Pancreas (tissue), 10 donors: ENCODE measurements at regions not wholly inside any gene's neighbourhood (a gene's known extent, or its start where the extent isn't known, plus 50 kb on each side); places are given as distances from the start of the nearest gene placed in this dataset.
"Not testable (repeated sequence)": the region's sequence is repeated elsewhere in the genome, so short reads cannot be mapped to it uniquely, and the experiment has no call there.

Experiments
- ATAC-seq, 4 donors: fragments of 200-7000 bp; cut with Tn5 transposase; one replicate each; pipeline versions ENCODE4 v1.8.0 to v1.9.1; 2020; ENCODE audit warnings: mild to moderate bottlenecking in 4 of 4, moderate library complexity in 4 of 4
- DNase-seq, 6 donors: peaks; one replicate each; pipeline ENCODE4 v3.0.0-alpha.2; 2020
- FAIRE-seq: peaks from 2 replicates; lab custom pipeline; 2012; peaks lifted over from hg19 to GRCh38; lab: Jason Lieb, UNC
- H3K27ac ChIP-seq, 4 donors: fragments of 200-600 bp; sonication (generic); 1 replicate in 3 of 4; 2 replicates in 1 of 4; pipeline versions ENCODE4 v1.5.0 to v1.8.0; 2020
- H3K27me3 ChIP-seq, 4 donors: fragments of 200-600 bp; one replicate each; pipeline ENCODE4 v1.8.0; 2021
- H3K36me3 ChIP-seq, 3 donors: fragments of 200-600 bp; sonication (generic) in 1 of 3; one replicate each; pipeline versions ENCODE4 v1.5.0 to v1.8.0; 2020 to 2021
- H3K4me1 ChIP-seq, 3 donors: fragments of 200-600 bp; one replicate each; pipeline ENCODE4 v1.8.0; 2021
- H3K4me3 ChIP-seq, 4 donors: fragments of 200-600 bp; sonication (generic) in 2 of 4; one replicate each; pipeline versions ENCODE4 v1.5.0 to v1.8.0; 2020 to 2021
- H3K9me3 ChIP-seq, 4 donors: fragments of 200-600 bp; one replicate each; pipeline ENCODE4 v1.8.0; 2021
- WGBS, 2 donors: extraction: QIAGEN DNeasy Blood & Tissue Kit; methylation state at CpG; one replicate each; pipeline ENCODE4 v1.1.7; 2013; 5-methylcytosine and 5-hydroxymethylcytosine counted together
- intact Hi-C, 3 donors: fragments of 100-400 bp; cut with DNase I; formaldehyde crosslinking; loops; one replicate each; pipeline versions ENCODE4 v1.11.1 to v1.14.2; 2022
- TF ChIP-seq, protein P1 (sequence below), 4 donors: fragments of 200-600 bp; sonication (generic) in 3 of 4; IDR thresholded peaks; one replicate each; pipeline versions ENCODE4 v1.5.0 to v1.8.0; 2021; ENCODE audit warnings: antibody characterized with exemption in 4 of 4
- donor health status: healthy with polysubstance abuse.
- donor health status: DM: no; HTN: no; CAD: no; lungs with moderate emphysema.
- donor health status: DM: no; HTN: no; CAD: no.
- donor health status: control.
- donor health status: control.
- donor health status: Bipolar disorder and iron deficiency.
- donor health status: DM: yes; HTN: yes; CAD: no.
- donor health status: DM: no; HTN: no; CAD: no.
- donor health status: DM: no; HTN: no; CAD: no.
- donor health status: DM: yes; HTN: yes; CAD: no.

DNA sequence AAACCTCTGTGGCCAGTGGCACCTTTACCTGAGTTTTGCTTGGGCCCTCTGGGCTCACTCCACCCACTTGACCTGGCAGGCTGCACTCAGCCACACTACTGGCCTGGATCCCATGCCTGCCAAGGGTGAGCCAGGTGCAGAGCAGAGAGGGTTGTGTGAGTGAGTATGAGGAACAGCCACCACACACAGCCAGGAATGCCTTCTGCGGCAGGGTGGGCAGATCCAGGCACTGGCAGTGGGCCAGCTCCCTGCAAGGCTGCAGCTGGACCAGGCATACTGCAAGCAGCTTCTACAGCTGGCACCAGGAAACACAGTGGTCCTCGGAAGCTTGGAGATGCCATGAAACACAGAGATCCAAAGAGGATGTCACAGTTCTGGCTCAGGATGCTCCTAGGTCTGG is 570.1 kb upstream of the ACTRT1 start:
- intact Hi-C loops: no loop called here
- ATAC-seq: no peak
- Histone ChIP-seq H3K27ac (no peak overlapping the region), H3K9me3 (no peaks in the 10 kb centered on the region), H3K36me3 (no peaks in the 10 kb centered on the region), H3K4me1 (no peaks in the 10 kb centered on the region), H3K4me3 (no peak overlapping the region), H3K27me3 (no peaks in the 10 kb centered on the region)
- TF ChIP-seq, protein P1, sequence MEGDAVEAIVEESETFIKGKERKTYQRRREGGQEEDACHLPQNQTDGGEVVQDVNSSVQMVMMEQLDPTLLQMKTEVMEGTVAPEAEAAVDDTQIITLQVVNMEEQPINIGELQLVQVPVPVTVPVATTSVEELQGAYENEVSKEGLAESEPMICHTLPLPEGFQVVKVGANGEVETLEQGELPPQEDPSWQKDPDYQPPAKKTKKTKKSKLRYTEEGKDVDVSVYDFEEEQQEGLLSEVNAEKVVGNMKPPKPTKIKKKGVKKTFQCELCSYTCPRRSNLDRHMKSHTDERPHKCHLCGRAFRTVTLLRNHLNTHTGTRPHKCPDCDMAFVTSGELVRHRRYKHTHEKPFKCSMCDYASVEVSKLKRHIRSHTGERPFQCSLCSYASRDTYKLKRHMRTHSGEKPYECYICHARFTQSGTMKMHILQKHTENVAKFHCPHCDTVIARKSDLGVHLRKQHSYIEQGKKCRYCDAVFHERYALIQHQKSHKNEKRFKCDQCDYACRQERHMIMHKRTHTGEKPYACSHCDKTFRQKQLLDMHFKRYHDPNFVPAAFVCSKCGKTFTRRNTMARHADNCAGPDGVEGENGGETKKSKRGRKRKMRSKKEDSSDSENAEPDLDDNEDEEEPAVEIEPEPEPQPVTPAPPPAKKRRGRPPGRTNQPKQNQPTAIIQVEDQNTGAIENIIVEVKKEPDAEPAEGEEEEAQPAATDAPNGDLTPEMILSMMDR (IDR thresholded peaks at IDR 0.05): no peak
- no peak for DNase-seq
- no peak for FAIRE-seq
- 69 to 78% methylated on average over 2 of the region's 2 CpGs for WGBS, 2 donors

DNA sequence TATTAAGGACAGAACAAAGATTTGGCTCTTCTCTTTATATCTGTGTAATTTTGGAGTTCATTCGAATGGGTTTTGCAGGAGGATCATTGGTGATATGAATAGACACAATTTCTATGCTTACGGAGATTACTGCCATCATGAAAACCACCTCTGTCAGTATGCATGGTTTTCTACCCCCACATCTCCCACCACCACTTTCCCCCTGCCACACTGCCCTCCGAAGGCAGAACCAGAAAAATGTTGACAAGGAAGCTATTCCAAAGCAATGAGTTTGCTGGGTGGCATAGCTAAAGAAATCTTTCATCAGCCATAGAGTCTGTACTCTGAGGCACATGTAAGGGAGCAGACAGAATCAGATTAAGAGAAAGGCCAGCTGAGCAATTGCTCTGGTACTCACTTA is 567.3 kb upstream of the ACTRT1 start:
- no peaks in the 10 kb centered on the region for H3K36me3 ChIP-seq
- ATAC-seq: no peak
- H3K9me3 ChIP-seq: no peaks in the 10 kb centered on the region
- 55 to 62% methylated on average over 3 of the region's 3 CpGs for WGBS, 2 donors
- H3K27me3 ChIP-seq: no peaks in the 10 kb centered on the region
- intact Hi-C loops: no loop called here
- no peak for FAIRE-seq
- TF ChIP-seq, protein P1 (IDR thresholded peaks at IDR 0.05): no peak
- H3K27ac ChIP-seq: no peak overlapping the region
- H3K4me3 ChIP-seq: no peak overlapping the region
- no peaks in the 10 kb centered on the region for H3K4me1 ChIP-seq
- no peak for DNase-seq

DNA sequence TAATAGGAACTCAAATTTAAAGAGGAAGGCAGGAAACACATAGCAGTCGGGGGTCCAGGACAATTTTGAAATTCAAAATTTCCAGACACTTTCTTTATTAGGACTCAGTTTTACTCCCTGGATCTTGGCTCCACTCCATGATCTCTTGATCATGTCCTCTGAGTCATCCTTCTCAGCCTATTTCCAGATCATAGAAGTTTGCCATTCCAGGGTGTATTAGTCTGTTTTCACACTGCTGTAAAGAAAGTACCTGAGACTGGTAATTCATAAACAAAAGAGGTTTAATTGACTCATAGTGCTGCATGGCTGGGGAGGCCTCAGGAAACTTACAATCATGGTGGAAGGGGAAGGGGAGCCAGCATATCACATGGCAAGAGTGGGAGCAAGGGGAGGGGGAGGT is 564.7 kb upstream of the ACTRT1 start:
- ATAC-seq: no peak
- TF ChIP-seq, protein P1 (IDR thresholded peaks at IDR 0.05): no peak
- no peak for DNase-seq
- WGBS, 2 donors: 58% methylated on average over 1 of the region's 1 CpG
- no peaks in the 10 kb centered on the region for H3K4me1 ChIP-seq
- no peaks in the 10 kb centered on the region for H3K9me3 ChIP-seq
- peaks cover 0 to 5% (median 0%) of the 10 kb centered on the region in 4 donors for H3K27me3 ChIP-seq
- no peak overlapping the region for H3K27ac ChIP-seq
- no peak overlapping the region for H3K4me3 ChIP-seq
- intact Hi-C loops: no loop called here
- no peak for FAIRE-seq
- no peaks in the 10 kb centered on the region for H3K36me3 ChIP-seq

DNA sequence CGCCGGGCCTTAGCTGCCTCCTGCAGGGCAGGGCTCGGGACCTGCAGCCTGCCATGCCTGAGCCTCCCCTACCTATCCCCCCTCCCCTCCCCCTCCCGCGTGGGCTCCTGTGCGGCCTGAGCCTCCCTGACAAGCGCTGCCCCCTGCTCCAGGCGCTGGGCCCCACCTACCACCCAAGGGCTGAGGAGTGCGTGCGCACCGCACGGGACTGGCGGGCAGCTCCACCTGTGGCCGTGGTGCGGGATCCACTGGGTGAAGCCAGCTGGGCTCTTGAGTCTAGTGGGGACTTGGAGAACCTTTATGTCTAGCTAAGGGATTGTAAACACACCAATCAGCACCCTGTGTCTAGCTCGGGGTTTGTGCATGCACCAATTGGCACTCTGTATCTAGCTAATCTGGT is 554.6 kb upstream of the ACTRT1 start:
- H3K27ac ChIP-seq, ATAC-seq, H3K4me3 ChIP-seq, H3K9me3 ChIP-seq, intact Hi-C loops, FAIRE-seq, H3K4me1 ChIP-seq, H3K36me3 ChIP-seq, H3K27me3 ChIP-seq: not testable (repeated sequence)
- 79 to 82% methylated on average over 11 to 15 of the region's 16 CpGs for WGBS, 2 donors
- DNase-seq: peak in 1 of 6 donors; percentile 52

DNA sequence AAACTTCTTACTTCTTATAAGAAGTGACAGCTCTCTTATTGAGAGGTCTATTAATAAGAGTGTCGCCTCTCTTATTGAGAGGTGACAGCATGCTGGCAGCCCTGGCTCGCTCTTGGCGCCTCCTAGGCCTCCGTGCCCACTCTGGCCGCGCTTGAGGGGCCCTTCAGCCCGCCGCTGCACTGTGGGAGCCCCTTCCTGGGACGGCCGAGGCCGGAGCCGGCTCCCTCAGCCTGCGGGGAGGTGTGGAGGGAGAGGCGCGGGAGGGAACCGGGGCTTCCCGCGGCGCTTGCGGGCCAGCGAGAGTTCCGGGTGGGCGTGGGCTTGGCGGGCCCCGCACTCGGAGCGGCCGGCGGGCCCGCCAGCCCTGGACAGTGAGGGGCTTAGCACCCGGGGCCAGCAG is 554.2 kb upstream of the ACTRT1 start:
- DNase-seq: peak in 1 of 6 donors; percentile 60
- intact Hi-C loops, H3K4me1 ChIP-seq, H3K9me3 ChIP-seq, FAIRE-seq, H3K27me3 ChIP-seq, H3K36me3 ChIP-seq, H3K4me3 ChIP-seq, ATAC-seq, H3K27ac ChIP-seq: not testable (repeated sequence)
- 56 to 72% methylated on average over 16 to 31 of the region's 31 CpGs for WGBS, 2 donors

DNA sequence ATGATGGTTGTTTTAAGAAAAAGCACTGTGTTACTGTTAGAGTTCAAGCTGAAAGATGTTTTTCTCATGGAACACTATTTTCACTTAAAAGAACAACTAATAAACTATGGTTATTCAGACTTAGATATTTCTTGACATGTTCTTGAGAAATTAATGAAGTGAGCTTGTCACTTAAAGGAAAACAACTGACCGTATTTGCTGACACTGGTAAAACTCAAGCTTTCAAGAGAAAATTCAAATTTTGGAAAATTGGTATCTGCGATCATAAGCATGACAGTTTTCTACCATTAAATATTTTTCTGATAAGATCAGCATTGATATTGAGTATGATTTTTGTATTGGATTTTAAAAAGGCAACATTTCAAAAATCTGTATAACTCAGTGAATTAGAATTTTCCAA is 549.5 kb upstream of the ACTRT1 start:
- H3K36me3 ChIP-seq: no peaks in the 10 kb centered on the region
- TF ChIP-seq, protein P1 (IDR thresholded peaks at IDR 0.05): no peak
- no peak overlapping the region for H3K27ac ChIP-seq
- ATAC-seq (no peak), FAIRE-seq (no peak), DNase-seq (no peak)
- no peaks in the 10 kb centered on the region for H3K27me3 ChIP-seq
- no peaks in the 10 kb centered on the region for H3K9me3 ChIP-seq
- H3K4me3 ChIP-seq: no peak overlapping the region
- WGBS, 2 donors: 79 to 90% methylated on average over 2 of the region's 2 CpGs
- H3K4me1 ChIP-seq: peaks cover 0 to 5% (median 0%) of the 10 kb centered on the region in 3 donors
- intact Hi-C loops: no loop called here
